Activated CD8-positive, alpha-beta memory T cell treated with anti-CD3 and anti-CD28 coated beads, Interleukin-2, amount 50 U/mL, for 1 hour (primary cell): ENCODE measurements at regions not wholly inside any gene's neighbourhood (a gene's known extent, or its start where the extent isn't known, plus 50 kb on each side); places are given as distances from the start of the nearest gene placed in this dataset.
"Not testable (repeated sequence)": the region's sequence is repeated elsewhere in the genome, so short reads cannot be mapped to it uniquely, and the experiment has no call there.

ENCODE experiments used
- DNase-seq: peaks from one replicate; pipeline ENCODE4 v3.0.0-alpha.2; 2020; ENCODE audit errors: extremely low read depth

- DNase-seq: no peak
These were observed 101.2 kb downstream of the ESM1 start for GRCh38 chr5:54884195-54884536.

- DNase-seq: no peak
These were observed 101.8 kb downstream of the ESM1 start for GRCh38 chr5:54883374-54884194.

- DNase-seq: no peak
These were observed 102.6 kb downstream of the ESM1 start for GRCh38 chr5:54882841-54883240.

GRCh38 chr5:54882101-54882500 lies 103.3 kb downstream of the ESM1 start:
- no peak for DNase-seq

GRCh38 chr5:54881286-54882005 lies 103.9 kb downstream of the ESM1 start:
- DNase-seq: no peak

GRCh38 chr5:54876976-54877375 lies 108.4 kb downstream of the ESM1 start:
- DNase-seq: no peak

GRCh38 chr5:54876556-54876955 lies 108.8 kb downstream of the ESM1 start:
- no peak for DNase-seq

GRCh38 chr5:54874337-54875021 lies 110.9 kb downstream of the ESM1 start:
- no peak for DNase-seq

GRCh38 chr5:54873691-54874090 lies 111.7 kb downstream of the ESM1 start:
- no peak for DNase-seq

GRCh38 chr5:54872810-54873209 lies 112.6 kb downstream of the ESM1 start:
- DNase-seq: no peak

GRCh38 chr5:54870271-54870670 lies 115.1 kb downstream of the ESM1 start:
- DNase-seq: no peak

- no peak for DNase-seq
These were observed 115.7 kb downstream of the ESM1 start for GRCh38 chr5:54869691-54870090.

- no peak for DNase-seq
These were observed 116.6 kb downstream of the ESM1 start for GRCh38 chr5:54868511-54869483.

- no peak for DNase-seq
These were observed 118.0 kb downstream of the ESM1 start for GRCh38 chr5:54867310-54867944.

- not testable (repeated sequence) for DNase-seq
These were observed 120.4 kb downstream of the ESM1 start for GRCh38 chr5:54864911-54865515.

- no peak for DNase-seq
These were observed 123.4 kb downstream of the ESM1 start for GRCh38 chr5:54862036-54862435.

GRCh38 chr5:54861212-54861894 lies 124.0 kb downstream of the ESM1 start:
- DNase-seq: no peak

GRCh38 chr5:54860321-54860720 lies 125.1 kb downstream of the ESM1 start:
- DNase-seq: no peak

GRCh38 chr5:54859316-54859715 lies 126.1 kb downstream of the ESM1 start:
- no peak for DNase-seq
